Smooth muscle cell (in vitro differentiated cells): ENCODE measurements at regions not wholly inside any gene's neighbourhood (a gene's known extent, or its start where the extent isn't known, plus 50 kb on each side); places are given as distances from the start of the nearest gene placed in this dataset.

Experiments used
- DNase-seq: peaks from one replicate; lab custom pipeline; 2025; ENCODE audit not compliant: unreplicated experiment; lab: John Stamatoyannopoulos, UW
- H2AFZ ChIP-seq: fragments of 200-600 bp; sonication (generic); 2 replicates; pipeline ENCODE4 v1.6.0; 2016; ENCODE audit warnings: antibody characterized with exemption, low read depth, mild to moderate bottlenecking
- H3F3A ChIP-seq: fragments of 200-600 bp; sonication (generic); 2 replicates; pipeline ENCODE4 v1.6.0; 2017; ENCODE audit warnings: antibody characterized with exemption, low read depth
- H3K27ac ChIP-seq: fragments of 200-600 bp; sonication (generic); 2 replicates; pipeline ENCODE4 v1.5.1; 2016; ENCODE audit warnings: low read depth, mild to moderate bottlenecking
- H3K27me3 ChIP-seq: fragments of 200-600 bp; sonication (generic); 2 replicates; pipeline ENCODE4 v1.6.1; 2016; ENCODE audit warnings: low read depth, mild to moderate bottlenecking
- H3K36me3 ChIP-seq: fragments of 200-600 bp; sonication (generic); 2 replicates; pipeline ENCODE4 v1.5.1; 2016; ENCODE audit warnings: low read depth
- H3K4me1 ChIP-seq: fragments of 200-600 bp; sonication (generic); 2 replicates; pipeline ENCODE4 v1.5.1; 2016; ENCODE audit warnings: low read depth
- H3K4me2 ChIP-seq: fragments of 200-600 bp; sonication (generic); 2 replicates; pipeline ENCODE4 v1.6.0; 2016; ENCODE audit warnings: mild to moderate bottlenecking
- H3K4me3 ChIP-seq: fragments of 200-600 bp; sonication (generic); 2 replicates; pipeline ENCODE4 v1.5.1; 2016; ENCODE audit warnings: mild to moderate bottlenecking
- H3K79me2 ChIP-seq: fragments of 200-600 bp; sonication (generic); 2 replicates; pipeline ENCODE4 v1.6.0; 2016; ENCODE audit warnings: low read depth, mild to moderate bottlenecking
- H3K9ac ChIP-seq: fragments of 200-600 bp; sonication (generic); 2 replicates; pipeline ENCODE4 v1.6.0; 2016; ENCODE audit warnings: low read depth
- H3K9me3 ChIP-seq: fragments of 200-600 bp; sonication (generic); replicated peaks from 2 replicates; pipeline ENCODE4 v1.5.1; 2016; ENCODE audit warnings: low read depth
- H4K20me1 ChIP-seq: fragments of 200-600 bp; sonication (generic); 2 replicates; pipeline ENCODE4 v1.6.0; 2016; ENCODE audit warnings: low read depth
- WGBS: methylation state at CpG from one replicate; pipeline ENCODE4 v1.1.7; 2016; ENCODE audit warnings: low lambda C conversion rate; 5-methylcytosine and 5-hydroxymethylcytosine counted together
- TF ChIP-seq, protein P1 (sequence below): fragments of 200-600 bp; sonication (generic); IDR thresholded peaks from 2 replicates; pipeline ENCODE4 v1.5.1; 2017; ENCODE audit warnings: borderline replicate concordance, mild to moderate bottlenecking, antibody characterized with exemption; ENCODE audit not compliant: insufficient read depth, poor library complexity, severe bottlenecking

DNA sequence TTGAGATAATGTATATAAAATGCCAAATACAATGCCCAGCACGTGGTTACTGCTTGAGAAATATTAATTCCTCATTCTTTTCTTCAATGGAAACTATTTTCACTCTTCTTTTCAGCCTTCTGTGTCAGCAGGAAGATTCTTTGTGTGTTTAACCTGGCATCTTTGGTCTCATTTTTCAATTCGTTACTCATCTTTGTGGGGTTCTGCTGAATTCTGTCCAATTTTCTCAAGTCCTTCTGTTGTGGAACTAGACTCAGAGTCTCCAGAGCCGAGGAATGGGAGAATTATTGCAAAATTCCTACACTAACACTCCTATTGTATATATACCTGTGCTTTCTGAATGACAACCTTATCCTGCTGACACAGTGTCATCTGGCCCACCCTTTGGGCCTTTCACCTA is 96.8 kb upstream of the RGMA start:
- Histone ChIP-seq H2AFZ (no peak overlapping the region), H3F3A (no peaks in the 10 kb centered on the region), H3K9ac (no peak overlapping the region), H3K4me1 (peaks cover 26% of the 10 kb centered on the region), H3K4me3 (no peak overlapping the region), H4K20me1 (no peaks in the 10 kb centered on the region), H3K36me3 (no peaks in the 10 kb centered on the region), H3K9me3 (no peaks in the 10 kb centered on the region), H3K27ac (no peak overlapping the region), H3K27me3 (peaks cover 34% of the 10 kb centered on the region), H3K79me2 (no peaks in the 10 kb centered on the region), H3K4me2 (no peak overlapping the region)
- DNase-seq: no peak
- TF ChIP-seq, protein P1, sequence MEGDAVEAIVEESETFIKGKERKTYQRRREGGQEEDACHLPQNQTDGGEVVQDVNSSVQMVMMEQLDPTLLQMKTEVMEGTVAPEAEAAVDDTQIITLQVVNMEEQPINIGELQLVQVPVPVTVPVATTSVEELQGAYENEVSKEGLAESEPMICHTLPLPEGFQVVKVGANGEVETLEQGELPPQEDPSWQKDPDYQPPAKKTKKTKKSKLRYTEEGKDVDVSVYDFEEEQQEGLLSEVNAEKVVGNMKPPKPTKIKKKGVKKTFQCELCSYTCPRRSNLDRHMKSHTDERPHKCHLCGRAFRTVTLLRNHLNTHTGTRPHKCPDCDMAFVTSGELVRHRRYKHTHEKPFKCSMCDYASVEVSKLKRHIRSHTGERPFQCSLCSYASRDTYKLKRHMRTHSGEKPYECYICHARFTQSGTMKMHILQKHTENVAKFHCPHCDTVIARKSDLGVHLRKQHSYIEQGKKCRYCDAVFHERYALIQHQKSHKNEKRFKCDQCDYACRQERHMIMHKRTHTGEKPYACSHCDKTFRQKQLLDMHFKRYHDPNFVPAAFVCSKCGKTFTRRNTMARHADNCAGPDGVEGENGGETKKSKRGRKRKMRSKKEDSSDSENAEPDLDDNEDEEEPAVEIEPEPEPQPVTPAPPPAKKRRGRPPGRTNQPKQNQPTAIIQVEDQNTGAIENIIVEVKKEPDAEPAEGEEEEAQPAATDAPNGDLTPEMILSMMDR: no peak
- 81% methylated on average over 3 of the region's 3 CpGs for WGBS

DNA sequence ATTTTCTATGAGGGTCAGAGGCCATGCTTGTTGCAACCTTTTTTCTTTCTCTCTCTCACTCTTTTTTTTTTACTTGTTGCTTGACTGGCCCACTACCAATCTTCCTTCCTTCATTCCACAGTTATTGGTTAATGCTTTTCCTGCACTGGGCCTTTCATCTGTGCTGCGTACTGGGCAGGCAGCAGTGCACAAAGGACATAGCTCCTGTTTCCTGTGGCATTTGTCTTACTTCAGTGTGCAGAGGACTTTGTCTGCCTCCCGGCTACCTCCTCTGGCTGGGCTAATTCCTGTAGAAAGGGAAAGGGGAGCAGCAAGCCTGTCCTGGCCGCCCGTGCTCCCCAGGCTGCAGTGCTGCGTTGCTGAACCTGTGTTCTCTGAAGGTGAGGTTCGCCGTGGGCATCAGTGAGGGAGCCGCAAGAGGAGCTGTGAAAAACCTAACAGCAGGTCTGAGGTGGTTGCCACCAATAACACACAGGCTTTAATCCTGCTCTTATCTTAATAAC is 93.7 kb upstream of the RGMA start:
- H3K9me3 ChIP-seq: no peaks in the 10 kb centered on the region
- 87% methylated on average over 8 of the region's 8 CpGs for WGBS
- no peak for DNase-seq
- peaks cover 4% of the 10 kb centered on the region for H3K27me3 ChIP-seq
- no peak overlapping the region for H3K4me3 ChIP-seq
- no peaks in the 10 kb centered on the region for H3K79me2 ChIP-seq
- no peaks in the 10 kb centered on the region for H3F3A ChIP-seq
- no peak overlapping the region for H3K9ac ChIP-seq
- peaks cover 19% of the 10 kb centered on the region for H3K4me1 ChIP-seq
- no peaks in the 10 kb centered on the region for H4K20me1 ChIP-seq
- H3K4me2 ChIP-seq: no peak overlapping the region
- TF ChIP-seq, protein P1: no peak
- H3K27ac ChIP-seq: no peak overlapping the region
- no peak overlapping the region for H2AFZ ChIP-seq
- no peaks in the 10 kb centered on the region for H3K36me3 ChIP-seq

DNA sequence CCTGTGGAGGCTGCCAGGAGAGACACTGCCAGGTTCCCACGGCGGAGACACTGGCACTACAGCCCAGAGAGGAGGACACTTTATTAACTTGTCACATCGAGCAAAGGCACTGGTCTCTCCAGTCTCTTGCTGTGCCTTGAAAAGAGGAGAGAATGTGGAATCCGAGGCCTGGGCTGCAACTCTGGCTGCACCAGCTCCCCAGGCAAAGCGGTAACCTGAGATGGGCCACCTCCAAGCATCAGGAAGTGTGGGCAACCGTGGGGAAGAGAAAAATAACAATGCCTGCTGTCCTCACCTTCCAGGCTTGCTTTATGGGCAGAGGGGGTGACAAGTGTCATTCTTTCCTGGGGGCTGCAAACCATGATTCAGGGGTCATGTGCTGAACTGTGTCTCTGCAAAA is 91.6 kb upstream of the RGMA start:
- H3K9me3 ChIP-seq: no peaks in the 10 kb centered on the region
- no peaks in the 10 kb centered on the region for H3K79me2 ChIP-seq
- TF ChIP-seq, protein P1: no peak
- WGBS: 43% methylated on average over 6 of the region's 6 CpGs
- no peak overlapping the region for H3K4me2 ChIP-seq
- no peak overlapping the region for H3K27ac ChIP-seq
- H3K27me3 ChIP-seq: peaks cover 1% of the 10 kb centered on the region
- no peak overlapping the region for H3K9ac ChIP-seq
- no peak overlapping the region for H3K4me3 ChIP-seq
- no peaks in the 10 kb centered on the region for H3K36me3 ChIP-seq
- peaks cover 8% of the 10 kb centered on the region for H3K4me1 ChIP-seq
- no peaks in the 10 kb centered on the region for H3F3A ChIP-seq
- DNase-seq: no peak
- no peak overlapping the region for H2AFZ ChIP-seq
- H4K20me1 ChIP-seq: no peaks in the 10 kb centered on the region

- 77% methylated on average over 7 of the region's 7 CpGs for WGBS
- Histone ChIP-seq H3K4me1 (peaks cover 8% of the 10 kb centered on the region), H3K9ac (no peak overlapping the region), H3K79me2 (no peaks in the 10 kb centered on the region), H3K27me3 (no peaks in the 10 kb centered on the region), H2AFZ (no peak overlapping the region), H3K4me3 (no peak overlapping the region), H3F3A (no peaks in the 10 kb centered on the region), H4K20me1 (no peaks in the 10 kb centered on the region), H3K9me3 (no peaks in the 10 kb centered on the region), H3K4me2 (no peak overlapping the region), H3K27ac (no peak overlapping the region), H3K36me3 (no peaks in the 10 kb centered on the region)
- DNase-seq: no peak
- TF ChIP-seq, protein P1: no peak
These were observed 91.1 kb upstream of the RGMA start for GRCh38 chr15:93180128-93180527.
